ENCODE measurements at regions not wholly inside any gene's neighbourhood (a gene's known extent, or its start where the extent isn't known, plus 50 kb on each side); places are given as distances from the start of the nearest gene placed in this dataset.

DNA sequence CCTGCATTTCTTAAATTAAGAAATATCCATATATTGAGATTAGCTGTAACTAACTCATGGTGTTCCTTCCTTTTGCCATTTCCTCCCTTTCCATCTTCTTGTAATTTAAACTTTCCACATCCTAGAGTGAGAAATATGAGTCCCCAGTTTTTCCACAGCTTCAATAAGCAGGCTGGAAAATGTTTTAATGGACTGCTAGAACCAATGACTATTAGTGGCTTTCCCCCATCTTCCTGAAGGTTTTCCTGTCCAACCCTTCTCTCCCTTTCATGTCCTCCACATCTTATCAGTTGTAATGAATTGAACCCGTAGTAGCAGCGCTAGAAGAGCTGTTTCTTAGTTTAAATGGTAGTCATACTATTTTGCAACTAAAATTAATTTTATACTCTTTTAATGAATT is 145.7 kb downstream of the AHR start:
- no peak overlapping the region for H3K27ac Mint-ChIP-seq
- no peaks in the 10 kb centered on the region for H3K36me3 Mint-ChIP-seq (ENCODE audit: low read depth)
- no peak overlapping the region for H3K4me3 Mint-ChIP-seq (ENCODE audit: low read depth)
- intact Hi-C loops (cut with micrococcal nuclease) = no loop called here
- H3K27me3 Mint-ChIP-seq (ENCODE audit: low read depth) = peaks cover 7% of the 10 kb centered on the region
- H3K4me1 Mint-ChIP-seq (ENCODE audit: low read depth) = no peaks in the 10 kb centered on the region
- DNase-seq (ENCODE audit: low spot score) = no peak
- peaks cover 38% of the 10 kb centered on the region for H3K9me3 Mint-ChIP-seq

DNA sequence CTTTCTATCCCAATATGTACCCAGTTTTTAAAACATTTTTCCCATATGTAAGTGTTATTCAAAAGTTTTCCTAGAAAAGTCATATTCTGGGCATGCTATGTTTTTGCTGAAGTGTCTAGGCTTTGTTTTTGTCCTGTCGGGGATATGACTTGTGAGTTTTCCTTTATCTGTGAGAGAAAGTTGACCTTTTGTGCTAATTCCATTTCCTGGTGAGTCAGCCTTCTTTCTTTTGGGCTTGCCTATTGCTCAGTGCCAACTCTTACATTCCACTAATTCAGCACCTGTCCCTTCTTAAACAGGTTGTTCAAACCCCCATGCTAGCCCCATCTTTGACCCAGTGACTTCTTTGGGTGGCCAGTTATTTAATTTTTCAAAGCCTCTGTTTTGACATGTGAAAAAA is 146.2 kb downstream of the AHR start:
- Mint-ChIP-seq H3K36me3 (ENCODE audit: low read depth) (no peaks in the 10 kb centered on the region), H3K27me3 (ENCODE audit: low read depth) (peaks cover 7% of the 10 kb centered on the region), H3K4me3 (ENCODE audit: low read depth) (no peak overlapping the region), H3K9me3 (peaks cover 38% of the 10 kb centered on the region), H3K4me1 (ENCODE audit: low read depth) (no peaks in the 10 kb centered on the region), H3K27ac (no peak overlapping the region)
- DNase-seq (ENCODE audit: low spot score) = no peak
- intact Hi-C loops (cut with micrococcal nuclease) = no loop called here

DNA sequence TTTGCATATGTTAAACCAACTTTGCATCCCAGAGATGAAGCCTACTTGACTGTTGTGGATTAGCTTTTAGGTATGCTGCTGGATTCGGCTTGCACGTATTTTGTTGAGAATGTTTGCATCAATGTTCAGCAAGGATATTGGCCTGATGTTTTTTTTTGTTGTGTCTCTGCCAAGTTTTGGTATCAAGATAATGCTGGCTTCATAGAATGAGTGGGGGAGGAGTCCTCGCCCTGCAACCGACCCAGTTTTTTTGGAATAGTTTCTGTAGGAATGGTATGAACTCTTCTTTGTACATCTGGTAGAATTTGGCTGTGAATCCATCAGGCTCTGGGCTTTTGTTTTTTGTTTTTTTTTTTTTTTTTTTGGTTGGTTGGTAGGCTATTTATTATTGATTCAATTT is 147.9 kb downstream of the AHR start:
- Mint-ChIP-seq H3K27ac (no peak overlapping the region), H3K9me3 (peaks cover 31% of the 10 kb centered on the region), H3K4me1 (ENCODE audit: low read depth) (no peaks in the 10 kb centered on the region), H3K4me3 (ENCODE audit: low read depth) (no peak overlapping the region), H3K27me3 (ENCODE audit: low read depth) (peaks cover 7% of the 10 kb centered on the region), H3K36me3 (ENCODE audit: low read depth) (no peaks in the 10 kb centered on the region)
- no peak for DNase-seq (ENCODE audit: low spot score)
- intact Hi-C loops (cut with micrococcal nuclease) = no loop called here

GRCh38 chr7:17447728-17448478 is 149.5 kb downstream of the AHR start:
- no peaks in the 10 kb centered on the region for H3K36me3 Mint-ChIP-seq (ENCODE audit: low read depth)
- peaks cover 7% of the 10 kb centered on the region for H3K27me3 Mint-ChIP-seq (ENCODE audit: low read depth)
- no peak overlapping the region for H3K4me3 Mint-ChIP-seq (ENCODE audit: low read depth)
- intact Hi-C loops (cut with micrococcal nuclease) = no loop called here
- DNase-seq (ENCODE audit: low spot score) = no peak
- H3K9me3 Mint-ChIP-seq = peaks cover 36% of the 10 kb centered on the region
- H3K4me1 Mint-ChIP-seq (ENCODE audit: low read depth) = no peaks in the 10 kb centered on the region
- no peak overlapping the region for H3K27ac Mint-ChIP-seq

DNA sequence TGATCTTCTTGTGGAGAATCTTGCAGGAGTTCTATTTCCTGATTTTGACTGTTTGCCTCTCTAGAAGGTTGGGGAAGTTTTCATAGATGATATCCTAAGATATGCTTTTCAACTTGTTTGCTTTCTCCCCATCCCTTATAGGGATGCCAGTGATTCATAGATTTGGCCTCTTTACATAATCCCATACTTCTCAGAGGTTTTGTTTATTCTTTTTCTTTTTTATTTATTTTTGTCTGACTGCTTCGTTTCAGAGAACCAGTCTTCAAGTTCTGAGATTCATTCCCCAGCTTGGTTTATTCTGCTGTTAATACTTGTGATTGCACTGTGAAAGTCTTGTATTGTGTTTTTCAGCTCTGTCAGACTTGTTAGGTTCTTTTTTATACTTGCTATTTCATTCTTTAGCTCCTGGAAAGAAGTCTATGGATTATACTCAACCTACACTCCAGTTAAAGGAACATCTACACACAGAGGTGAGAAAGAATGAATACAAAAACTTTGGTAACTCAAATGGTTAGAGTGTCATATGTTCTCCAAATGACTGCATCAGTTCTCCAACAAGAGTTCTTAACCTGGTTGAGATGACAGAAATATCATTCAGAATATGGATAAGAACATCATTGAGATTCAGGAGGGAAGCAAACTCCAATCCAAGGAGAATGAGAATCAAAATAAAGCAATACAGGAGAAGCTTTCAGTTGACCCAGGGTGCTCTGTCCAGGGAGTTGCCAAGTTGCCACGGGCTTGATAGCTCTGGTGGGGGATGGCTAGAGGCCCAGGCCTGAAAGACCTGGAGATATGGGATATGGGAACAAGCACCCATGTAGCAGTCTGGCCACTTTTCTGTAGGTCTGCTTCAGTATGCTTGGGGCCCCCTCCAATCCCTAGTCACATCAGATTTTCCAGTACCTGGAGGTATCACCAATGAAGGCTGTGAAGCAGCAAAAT is 150.3 kb downstream of the AHR start:
- H3K4me3 Mint-ChIP-seq (ENCODE audit: low read depth) = no peak overlapping the region
- H3K27me3 Mint-ChIP-seq (ENCODE audit: low read depth) = peaks cover 3% of the 10 kb centered on the region
- no peaks in the 10 kb centered on the region for H3K36me3 Mint-ChIP-seq (ENCODE audit: low read depth)
- intact Hi-C loops (cut with micrococcal nuclease) = no loop called here
- H3K9me3 Mint-ChIP-seq = peaks cover 36% of the 10 kb centered on the region
- no peaks in the 10 kb centered on the region for H3K4me1 Mint-ChIP-seq (ENCODE audit: low read depth)
- DNase-seq (ENCODE audit: low spot score) = no peak
- no peak overlapping the region for H3K27ac Mint-ChIP-seq

DNA sequence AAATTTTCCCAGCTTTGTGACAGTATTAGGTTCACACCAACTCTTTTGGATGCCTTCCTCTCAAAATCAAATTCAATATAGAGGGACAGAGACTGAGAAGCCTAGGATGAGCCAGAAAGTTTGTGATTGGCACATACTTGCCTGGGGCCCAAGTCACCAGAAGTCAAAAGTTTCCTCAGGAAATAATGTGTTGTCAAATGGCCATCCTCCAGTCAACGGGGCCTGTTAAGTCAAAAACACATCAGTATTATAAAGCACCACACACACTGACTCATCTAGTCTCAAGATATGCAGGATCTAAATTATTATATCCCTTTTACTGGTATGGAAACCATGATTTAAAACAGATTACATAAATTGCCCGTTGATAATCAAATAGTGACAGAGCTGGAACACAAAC is 158.1 kb downstream of the AHR start:
- peaks cover 4% of the 10 kb centered on the region for H3K36me3 Mint-ChIP-seq (ENCODE audit: low read depth)
- H3K27ac Mint-ChIP-seq = no peak overlapping the region
- H3K27me3 Mint-ChIP-seq (ENCODE audit: low read depth) = no peaks in the 10 kb centered on the region
- intact Hi-C loops (cut with micrococcal nuclease) = no loop called here
- DNase-seq (ENCODE audit: low spot score) = no peak
- peaks cover 40% of the 10 kb centered on the region for H3K9me3 Mint-ChIP-seq
- peaks cover 6% of the 10 kb centered on the region for H3K4me1 Mint-ChIP-seq (ENCODE audit: low read depth)
- no peak overlapping the region for H3K4me3 Mint-ChIP-seq (ENCODE audit: low read depth)

- Mint-ChIP-seq H3K27me3 (ENCODE audit: low read depth) (no peaks in the 10 kb centered on the region), H3K4me1 (ENCODE audit: low read depth) (peaks cover 16% of the 10 kb centered on the region), H3K4me3 (ENCODE audit: low read depth) (no peak overlapping the region), H3K27ac (no peak overlapping the region), H3K9me3 (peaks cover 22% of the 10 kb centered on the region), H3K36me3 (ENCODE audit: low read depth) (peaks cover 7% of the 10 kb centered on the region)
- intact Hi-C loops (cut with micrococcal nuclease) = no loop called here
- no peak for DNase-seq (ENCODE audit: low spot score)
These were observed 161.5 kb downstream of the AHR start for GRCh38 chr7:17460001-17460400.

- no peak overlapping the region for H3K4me3 Mint-ChIP-seq (ENCODE audit: low read depth)
- H3K27me3 Mint-ChIP-seq (ENCODE audit: low read depth) = no peaks in the 10 kb centered on the region
- H3K27ac Mint-ChIP-seq = no peak overlapping the region
- H3K9me3 Mint-ChIP-seq = peaks cover 22% of the 10 kb centered on the region
- no peak for DNase-seq (ENCODE audit: low spot score)
- H3K36me3 Mint-ChIP-seq (ENCODE audit: low read depth) = peaks cover 7% of the 10 kb centered on the region
- peaks cover 16% of the 10 kb centered on the region for H3K4me1 Mint-ChIP-seq (ENCODE audit: low read depth)
- intact Hi-C loops (cut with micrococcal nuclease) = no loop called here
These were observed 162.2 kb downstream of the AHR start for GRCh38 chr7:17460665-17461064.

- peaks cover 7% of the 10 kb centered on the region for H3K36me3 Mint-ChIP-seq (ENCODE audit: low read depth)
- H3K27ac Mint-ChIP-seq = no peak overlapping the region
- no peak overlapping the region for H3K4me3 Mint-ChIP-seq (ENCODE audit: low read depth)
- H3K27me3 Mint-ChIP-seq (ENCODE audit: low read depth) = peaks cover 7% of the 10 kb centered on the region
- peaks cover 22% of the 10 kb centered on the region for H3K9me3 Mint-ChIP-seq
- DNase-seq (ENCODE audit: low spot score) = no peak
- intact Hi-C loops (cut with micrococcal nuclease) = no loop called here
- peaks cover 23% of the 10 kb centered on the region for H3K4me1 Mint-ChIP-seq (ENCODE audit: low read depth)
These were observed 163.7 kb downstream of the AHR start for GRCh38 chr7:17462131-17462631.

GRCh38 chr7:17463511-17464085 is 165.1 kb downstream of the AHR start:
- no peak overlapping the region for H3K27ac Mint-ChIP-seq
- H3K4me3 Mint-ChIP-seq (ENCODE audit: low read depth) = peak overlapping the region; percentile 41
- peaks cover 17% of the 10 kb centered on the region for H3K9me3 Mint-ChIP-seq

GRCh38 chr7:17466216-17466615 is 167.8 kb downstream of the AHR start:
- no peak overlapping the region for H3K4me3 Mint-ChIP-seq (ENCODE audit: low read depth)
- peaks cover 23% of the 10 kb centered on the region for H3K27me3 Mint-ChIP-seq (ENCODE audit: low read depth)
- H3K4me1 Mint-ChIP-seq (ENCODE audit: low read depth) = peaks cover 17% of the 10 kb centered on the region
- intact Hi-C loops (cut with micrococcal nuclease) = no loop called here
- no peak for DNase-seq (ENCODE audit: low spot score)
- peaks cover 9% of the 10 kb centered on the region for H3K9me3 Mint-ChIP-seq
- peaks cover 7% of the 10 kb centered on the region for H3K36me3 Mint-ChIP-seq (ENCODE audit: low read depth)
- no peak overlapping the region for H3K27ac Mint-ChIP-seq

More at GRCh38 chr7:17463511-17464085, 165.1 kb downstream of the AHR start:
- intact Hi-C loops (cut with micrococcal nuclease) = no loop called here
- DNase-seq (ENCODE audit: low spot score) = no peak
- Mint-ChIP-seq H3K27me3 (ENCODE audit: low read depth) (peaks cover 15% of the 10 kb centered on the region), H3K36me3 (ENCODE audit: low read depth) (peaks cover 7% of the 10 kb centered on the region), H3K4me1 (ENCODE audit: low read depth) (peaks cover 19% of the 10 kb centered on the region)

DNA sequence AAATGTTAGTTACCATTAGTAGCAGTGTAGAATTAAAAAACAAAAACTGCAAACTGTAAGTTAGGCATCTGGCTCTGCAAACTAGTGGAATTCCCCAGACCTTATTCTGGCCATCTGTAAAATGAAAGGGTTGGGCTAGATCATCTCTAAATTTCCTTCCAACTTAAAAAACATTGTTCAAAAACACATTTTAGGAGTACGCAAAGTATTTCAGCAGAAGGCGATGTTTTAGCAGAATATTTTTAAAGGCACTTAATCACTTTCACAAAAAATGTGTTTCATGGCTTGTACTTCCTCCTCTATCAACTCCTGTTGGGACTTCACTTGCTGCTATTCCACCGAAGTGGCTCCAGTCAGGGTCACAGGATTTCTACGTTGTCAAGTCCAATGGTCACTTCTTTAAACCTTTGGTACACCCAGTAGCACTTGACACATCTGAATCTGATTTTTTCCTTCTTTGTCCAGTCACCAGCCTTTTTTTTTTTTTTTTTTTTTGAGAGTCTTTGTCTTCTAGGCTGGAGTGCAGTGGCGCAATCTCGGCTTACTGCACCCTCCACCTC is 169.0 kb downstream of the AHR start:
- Mint-ChIP-seq H3K9me3 (peaks cover 9% of the 10 kb centered on the region), H3K27ac (no peak overlapping the region), H3K4me1 (ENCODE audit: low read depth) (peaks cover 17% of the 10 kb centered on the region), H3K36me3 (ENCODE audit: low read depth) (peaks cover 7% of the 10 kb centered on the region), H3K27me3 (ENCODE audit: low read depth) (peaks cover 26% of the 10 kb centered on the region), H3K4me3 (ENCODE audit: low read depth) (no peak overlapping the region)
- intact Hi-C loops (cut with micrococcal nuclease) = no loop called here
- no peak for DNase-seq (ENCODE audit: low spot score)
